Activated CD8-positive, alpha-beta memory T cell treated with anti-CD3 and anti-CD28 coated beads, Interleukin-2, amount 10 ng/mL, durations not matched to agents 7 days and 5 days (primary cell): ENCODE measurements at regions not wholly inside any gene's neighbourhood (a gene's known extent, or its start where the extent isn't known, plus 50 kb on each side); places are given as distances from the start of the nearest gene placed in this dataset.

Experiments used
- ATAC-seq: fragments of 150-1000 bp; cut with Tn5 transposase; one replicate; pipeline ENCODE4 v1.10.0; 2021; ENCODE audit warnings: moderate library complexity
- CTCF ChIA-PET: fragments of 350-600 bp; sonication (Branson Sonifier 250); formaldehyde crosslinking; loops from one replicate; lab custom pipeline; 2021; ENCODE audit warnings: antibody characterized with exemption; lab: Charles Lee
- DNase-seq: peaks from one replicate; pipeline ENCODE4 v3.0.0-alpha.2; 2020
- H3K27ac Mint-ChIP-seq: one replicate; pipeline ENCODE4 v1.8.0; 2021; ENCODE audit warnings: mild to moderate bottlenecking, mixed read lengths
- H3K27me3 Mint-ChIP-seq: one replicate; pipeline ENCODE4 v1.8.0; 2021; ENCODE audit warnings: mixed read lengths
- H3K36me3 Mint-ChIP-seq: one replicate; pipeline ENCODE4 v1.8.0; 2021; ENCODE audit warnings: mild to moderate bottlenecking, mixed read lengths
- H3K4me1 Mint-ChIP-seq: one replicate; pipeline ENCODE4 v1.8.0; 2021; ENCODE audit warnings: mixed read lengths
- H3K4me3 Mint-ChIP-seq: one replicate; pipeline ENCODE4 v1.8.0; 2021; ENCODE audit warnings: mild to moderate bottlenecking, moderate library complexity, mixed read lengths
- H3K9me3 Mint-ChIP-seq: one replicate; pipeline ENCODE4 v1.8.0; 2022; ENCODE audit warnings: low read depth, mixed read lengths

- DNase-seq = no peak
- Mint-ChIP-seq H3K4me3 (no peak overlapping the region), H3K27me3 (no peaks in the 10 kb centered on the region), H3K4me1 (no peaks in the 10 kb centered on the region), H3K36me3 (no peaks in the 10 kb centered on the region), H3K9me3 (peaks cover 2% of the 10 kb centered on the region), H3K27ac (no peak overlapping the region)
- no peak for ATAC-seq
- CTCF ChIA-PET = no interaction called here
These were observed 511.1 kb downstream of the OTOL1 start for GRCh38 chr3:162007722-162008121.

- Mint-ChIP-seq H3K27ac (no peak overlapping the region), H3K4me3 (no peak overlapping the region), H3K36me3 (no peaks in the 10 kb centered on the region), H3K9me3 (no peaks in the 10 kb centered on the region), H3K27me3 (no peaks in the 10 kb centered on the region), H3K4me1 (no peaks in the 10 kb centered on the region)
- DNase-seq (no peak), ATAC-seq (no peak)
- CTCF ChIA-PET = no interaction called here
These were observed 516.0 kb downstream of the OTOL1 start for GRCh38 chr3:162012633-162013032.

GRCh38 chr3:162014284-162014683, 517.7 kb downstream of the OTOL1 start:
- CTCF ChIA-PET = no interaction called here
- Mint-ChIP-seq H3K36me3 (no peaks in the 10 kb centered on the region), H3K27ac (no peak overlapping the region), H3K27me3 (no peaks in the 10 kb centered on the region), H3K9me3 (no peaks in the 10 kb centered on the region), H3K4me3 (no peak overlapping the region), H3K4me1 (no peaks in the 10 kb centered on the region)
- DNase-seq (no peak), ATAC-seq (no peak)

GRCh38 chr3:162015856-162016255, 519.2 kb downstream of the OTOL1 start:
- Mint-ChIP-seq H3K4me1 (no peaks in the 10 kb centered on the region), H3K27ac (no peak overlapping the region), H3K36me3 (no peaks in the 10 kb centered on the region), H3K4me3 (no peak overlapping the region), H3K27me3 (no peaks in the 10 kb centered on the region), H3K9me3 (no peaks in the 10 kb centered on the region)
- CTCF ChIA-PET = no interaction called here
- ATAC-seq = no peak
- DNase-seq = no peak

- Mint-ChIP-seq H3K4me3 (no peak overlapping the region), H3K27me3 (no peaks in the 10 kb centered on the region), H3K9me3 (no peaks in the 10 kb centered on the region), H3K27ac (no peak overlapping the region), H3K4me1 (no peaks in the 10 kb centered on the region), H3K36me3 (no peaks in the 10 kb centered on the region)
- CTCF ChIA-PET = no interaction called here
- no peak for ATAC-seq
- no peak for DNase-seq
These were observed 523.2 kb downstream of the OTOL1 start for GRCh38 chr3:162019817-162020216.

- DNase-seq = no peak
- H3K4me3 Mint-ChIP-seq = no peak overlapping the region
- H3K4me1 Mint-ChIP-seq = no peaks in the 10 kb centered on the region
- H3K9me3 Mint-ChIP-seq = no peaks in the 10 kb centered on the region
- no peaks in the 10 kb centered on the region for H3K27me3 Mint-ChIP-seq
- no peak for ATAC-seq
- CTCF ChIA-PET = no interaction called here
- H3K36me3 Mint-ChIP-seq = no peaks in the 10 kb centered on the region
- no peak overlapping the region for H3K27ac Mint-ChIP-seq
These were observed 524.6 kb downstream of the OTOL1 start for GRCh38 chr3:162021206-162021605.

- no peak overlapping the region for H3K27ac Mint-ChIP-seq
- no peaks in the 10 kb centered on the region for H3K36me3 Mint-ChIP-seq
- H3K4me1 Mint-ChIP-seq = no peaks in the 10 kb centered on the region
- no peaks in the 10 kb centered on the region for H3K27me3 Mint-ChIP-seq
- DNase-seq = no peak
- H3K9me3 Mint-ChIP-seq = peaks cover 3% of the 10 kb centered on the region
- no peak for ATAC-seq
- H3K4me3 Mint-ChIP-seq = no peak overlapping the region
- CTCF ChIA-PET = no interaction called here
These were observed 526.3 kb downstream of the OTOL1 start for GRCh38 chr3:162022911-162023310.

- DNase-seq (no peak), ATAC-seq (no peak)
- CTCF ChIA-PET = no interaction called here
- Mint-ChIP-seq H3K27ac (no peak overlapping the region), H3K4me3 (no peak overlapping the region), H3K4me1 (no peaks in the 10 kb centered on the region), H3K9me3 (peaks cover 8% of the 10 kb centered on the region), H3K27me3 (no peaks in the 10 kb centered on the region), H3K36me3 (no peaks in the 10 kb centered on the region)
These were observed 533.1 kb downstream of the OTOL1 start for GRCh38 chr3:162029736-162030135.

GRCh38 chr3:162034368-162034767, 537.8 kb downstream of the OTOL1 start:
- CTCF ChIA-PET = no interaction called here
- ATAC-seq (no peak), DNase-seq (no peak)
- Mint-ChIP-seq H3K36me3 (no peaks in the 10 kb centered on the region), H3K27me3 (no peaks in the 10 kb centered on the region), H3K9me3 (peaks cover 7% of the 10 kb centered on the region), H3K27ac (no peak overlapping the region), H3K4me3 (no peak overlapping the region), H3K4me1 (no peaks in the 10 kb centered on the region)

GRCh38 chr3:162041622-162042021, 545.0 kb downstream of the OTOL1 start:
- Mint-ChIP-seq H3K36me3 (no peaks in the 10 kb centered on the region), H3K4me3 (no peak overlapping the region), H3K9me3 (peaks cover 8% of the 10 kb centered on the region), H3K27me3 (no peaks in the 10 kb centered on the region), H3K4me1 (no peaks in the 10 kb centered on the region), H3K27ac (no peak overlapping the region)
- ATAC-seq = no peak
- CTCF ChIA-PET = no interaction called here
- no peak for DNase-seq

GRCh38 chr3:162052636-162053035, 556.0 kb downstream of the OTOL1 start:
- no peak for DNase-seq
- H3K4me3 Mint-ChIP-seq = no peak overlapping the region
- no peaks in the 10 kb centered on the region for H3K27me3 Mint-ChIP-seq
- no peaks in the 10 kb centered on the region for H3K4me1 Mint-ChIP-seq
- H3K36me3 Mint-ChIP-seq = no peaks in the 10 kb centered on the region
- no peak overlapping the region for H3K27ac Mint-ChIP-seq
- no peak for ATAC-seq
- CTCF ChIA-PET = no interaction called here
- H3K9me3 Mint-ChIP-seq = peaks cover 10% of the 10 kb centered on the region

GRCh38 chr3:162072656-162073164, 576.1 kb downstream of the OTOL1 start:
- Mint-ChIP-seq H3K4me3 (no peak overlapping the region), H3K27ac (no peak overlapping the region), H3K36me3 (no peaks in the 10 kb centered on the region), H3K4me1 (no peaks in the 10 kb centered on the region), H3K27me3 (no peaks in the 10 kb centered on the region), H3K9me3 (peaks cover 8% of the 10 kb centered on the region)
- CTCF ChIA-PET = no interaction called here
- ATAC-seq = no peak
- no peak for DNase-seq

GRCh38 chr3:162073422-162073975, 576.9 kb downstream of the OTOL1 start:
- no peaks in the 10 kb centered on the region for H3K36me3 Mint-ChIP-seq

GRCh38 chr3:162077108-162077507, 580.5 kb downstream of the OTOL1 start:
- no peak for DNase-seq
- Mint-ChIP-seq H3K27ac (no peak overlapping the region), H3K36me3 (no peaks in the 10 kb centered on the region), H3K9me3 (peaks cover 4% of the 10 kb centered on the region), H3K4me1 (no peaks in the 10 kb centered on the region), H3K27me3 (no peaks in the 10 kb centered on the region), H3K4me3 (no peak overlapping the region)
- CTCF ChIA-PET = no interaction called here
- no peak for ATAC-seq

More at GRCh38 chr3:162073422-162073975, 576.9 kb downstream of the OTOL1 start:
- H3K27ac Mint-ChIP-seq = no peak overlapping the region
- no peaks in the 10 kb centered on the region for H3K27me3 Mint-ChIP-seq
- ATAC-seq = no peak
- DNase-seq = no peak
- no peaks in the 10 kb centered on the region for H3K4me1 Mint-ChIP-seq
- no peak overlapping the region for H3K4me3 Mint-ChIP-seq
- peaks cover 10% of the 10 kb centered on the region for H3K9me3 Mint-ChIP-seq
- CTCF ChIA-PET = no interaction called here

GRCh38 chr3:162082516-162082915, 585.9 kb downstream of the OTOL1 start:
- CTCF ChIA-PET = no interaction called here
- no peak for ATAC-seq
- DNase-seq = no peak
- Mint-ChIP-seq H3K4me1 (no peaks in the 10 kb centered on the region), H3K27me3 (no peaks in the 10 kb centered on the region), H3K9me3 (peaks cover 2% of the 10 kb centered on the region), H3K4me3 (no peak overlapping the region), H3K36me3 (no peaks in the 10 kb centered on the region), H3K27ac (no peak overlapping the region)
